OCI-LY7 (cell line): ENCODE measurements at regions not wholly inside any gene's neighbourhood (a gene's known extent, or its start where the extent isn't known, plus 50 kb on each side); places are given as distances from the start of the nearest gene placed in this dataset.

Source experiments
- BruUV-seq: library from RNA; stranded (reverse); fragments of 400-500 nt; replicated peaks from 2 replicates; lab custom pipeline; 2021; lab: Mats Ljungman, UMichigan
- CTCF ChIA-PET: fragments of 300-600 bp; sonication (Branson Sonifier 250); formaldehyde crosslinking; loops from one replicate; lab custom pipeline; 2022; ENCODE audit warnings: antibody characterized with exemption; ENCODE audit not compliant: unreplicated experiment; lab: Charles Lee
- POLR2A ChIA-PET: fragments of 300-600 bp; sonication (Branson Sonifier 250); formaldehyde crosslinking; loops from one replicate; lab custom pipeline; 2022; ENCODE audit warnings: antibody characterized with exemption; lab: Charles Lee
- DNase-seq: peaks from one replicate; pipeline ENCODE4 v3.0.0-alpha.2; 2015; ENCODE audit warnings: low spot score
- H2AFZ ChIP-seq: fragments of 200-600 bp; sonication (generic), shearing (Covaris generic); 2 replicates; pipeline ENCODE4 v1.6.1; 2014; ENCODE audit warnings: mild to moderate bottlenecking, antibody characterized with exemption, low read length, moderate library complexity
- H3K27ac ChIP-seq: fragments of 200-600 bp; sonication (generic); 2 replicates; pipeline ENCODE4 v1.5.1; 2014; ENCODE audit warnings: mixed run types, low read depth, mild to moderate bottlenecking, moderate library complexity, low read length, inconsistent platforms; ENCODE audit not compliant: poor library complexity, severe bottlenecking
- H3K36me3 ChIP-seq: fragments of 200-600 bp; sonication (generic); 2 replicates; pipeline ENCODE4 v1.6.1; 2014; ENCODE audit warnings: mild to moderate bottlenecking, antibody characterized with exemption, low read length, moderate library complexity, mixed read lengths; ENCODE audit not compliant: insufficient read depth
- H3K4me1 ChIP-seq: fragments of 200-600 bp; sonication (generic); 2 replicates; pipeline ENCODE4 v1.5.1; 2014; ENCODE audit warnings: mild to moderate bottlenecking, low read length; ENCODE audit not compliant: insufficient read depth, poor library complexity, severe bottlenecking
- H3K4me2 ChIP-seq: fragments of 200-600 bp; sonication (generic); 2 replicates; pipeline ENCODE4 v1.6.1; 2014; ENCODE audit warnings: mild to moderate bottlenecking, low read length
- H3K4me3 ChIP-seq: fragments of 200-600 bp; sonication (generic); 2 replicates; pipeline ENCODE4 v1.5.1; 2014; ENCODE audit warnings: mild to moderate bottlenecking, low read depth, low read length; ENCODE audit not compliant: poor library complexity, severe bottlenecking
- H3K79me2 ChIP-seq: fragments of 200-600 bp; sonication (generic); 2 replicates; pipeline ENCODE4 v1.6.1; 2016; ENCODE audit warnings: low read depth, mild to moderate bottlenecking, low read length, moderate library complexity, mixed read lengths; ENCODE audit not compliant: insufficient read depth
- H3K9me2 ChIP-seq: fragments of 200-600 bp; sonication (generic); 2 replicates; pipeline ENCODE4 v1.6.1; 2016; ENCODE audit warnings: mild to moderate bottlenecking, low read length, mixed read lengths; ENCODE audit not compliant: insufficient read depth
- H3K9me3 ChIP-seq: fragments of 200-600 bp; sonication (generic); 2 replicates; pipeline ENCODE4 v1.6.1; 2014; ENCODE audit warnings: mild to moderate bottlenecking, mixed run types, low read length, mixed read lengths
- H4K20me1 ChIP-seq: fragments of 200-600 bp; sonication (generic); 2 replicates; pipeline ENCODE4 v1.6.1; 2014; ENCODE audit warnings: mild to moderate bottlenecking, antibody characterized with exemption, low read length, moderate library complexity, mixed read lengths; ENCODE audit not compliant: insufficient read depth
- CTCF ChIP-seq: fragments of 200-600 bp; sonication (generic); conservative IDR thresholded peaks from 2 replicates; pipeline ENCODE4 v1.5.1; 2014; ENCODE audit warnings: mild to moderate bottlenecking, antibody characterized with exemption, low read length, moderate library complexity, mixed read lengths
- EZH2phosphoT487 ChIP-seq: fragments of 200-600 bp; sonication (generic); IDR thresholded peaks from 2 replicates; pipeline ENCODE4 v1.6.1; 2018; ENCODE audit warnings: low read depth, borderline replicate concordance, mild to moderate bottlenecking, mixed run types, antibody characterized with exemption, low read length, moderate library complexity, mixed read lengths
- intact Hi-C: fragments of 100-400 bp; cut with micrococcal nuclease; formaldehyde crosslinking; loops from one replicate; pipeline ENCODE4 v1.10.0; 2022; ENCODE audit not compliant: unreplicated experiment

- H3K79me2 ChIP-seq: no peaks in the 10 kb centered on the region
- no peak overlapping the region for H3K27ac ChIP-seq
- H3K36me3 ChIP-seq: no peaks in the 10 kb centered on the region
- no peaks in the 10 kb centered on the region for H3K4me1 ChIP-seq
- H4K20me1 ChIP-seq: no peaks in the 10 kb centered on the region
- H3K4me2 ChIP-seq: no peak overlapping the region
- TF ChIP-seq EZH2phosphoT487 (no peak), CTCF (no peak)
- BruUV-seq: no TSS peak
- no peaks in the 10 kb centered on the region for H3K9me2 ChIP-seq
- no peak for DNase-seq
- intact Hi-C loops: no loop called here
- no peak overlapping the region for H2AFZ ChIP-seq
- H3K4me3 ChIP-seq: no peak overlapping the region
- H3K9me3 ChIP-seq: no peaks in the 10 kb centered on the region
- CTCF ChIA-PET: no interaction called here
- POLR2A ChIA-PET: interaction anchor here (1.1 kb wide), 1 partner anchor 8 kb away, joined by 4 read pairs; no protein-coding TSS in a partner anchor
These were observed 1062.8 kb downstream of the UQCRFS1 start for GRCh38 chr19:28150129-28150528.

- ChIA-PET POLR2A (no interaction called here), CTCF (no interaction called here)
- Histone ChIP-seq H4K20me1 (no peaks in the 10 kb centered on the region), H3K9me3 (no peaks in the 10 kb centered on the region), H3K4me1 (no peaks in the 10 kb centered on the region), H3K4me2 (no peak overlapping the region), H3K4me3 (no peak overlapping the region), H3K27ac (no peak overlapping the region), H3K36me3 (no peaks in the 10 kb centered on the region), H2AFZ (no peak overlapping the region), H3K9me2 (no peaks in the 10 kb centered on the region), H3K79me2 (no peaks in the 10 kb centered on the region)
- no peak for TF ChIP-seq EZH2phosphoT487
- TF ChIP-seq CTCF: no peak
- no TSS peak for BruUV-seq
- intact Hi-C loops: no loop called here
- no peak for DNase-seq
These were observed 1064.4 kb downstream of the UQCRFS1 start for GRCh38 chr19:28148554-28148953.

DNA sequence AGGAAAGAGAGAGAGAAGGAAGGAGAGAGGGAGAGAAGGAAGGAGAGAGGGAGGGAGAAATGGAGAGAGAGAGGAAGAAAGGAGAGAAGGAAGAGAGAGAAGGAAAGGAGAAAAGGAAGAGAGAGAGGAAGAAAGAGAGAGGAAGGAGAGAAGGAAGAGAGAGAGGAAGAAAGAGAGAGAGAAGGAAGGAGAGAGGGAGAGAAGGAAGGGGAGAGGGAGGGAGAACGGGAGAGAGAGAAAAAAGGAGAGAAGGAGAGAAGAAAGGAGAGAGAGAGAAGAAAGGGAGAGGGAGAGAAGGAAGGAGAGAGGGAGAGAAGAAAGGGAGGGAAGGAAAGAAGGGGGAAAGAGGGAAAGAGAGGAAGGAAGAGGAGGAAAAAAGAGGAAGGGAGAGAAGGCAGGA lies 1070.7 kb downstream of the UQCRFS1 start:
- Histone ChIP-seq H3K4me2 (no peak overlapping the region), H3K4me1 (no peaks in the 10 kb centered on the region), H2AFZ (no peak overlapping the region), H3K9me2 (no peaks in the 10 kb centered on the region), H3K79me2 (no peaks in the 10 kb centered on the region), H4K20me1 (no peaks in the 10 kb centered on the region), H3K36me3 (no peaks in the 10 kb centered on the region), H3K9me3 (no peaks in the 10 kb centered on the region), H3K4me3 (no peak overlapping the region), H3K27ac (no peak overlapping the region)
- BruUV-seq: no TSS peak
- TF ChIP-seq EZH2phosphoT487 (no peak), CTCF (no peak)
- ChIA-PET POLR2A (interaction anchor here (0.9 kb wide), 1 partner anchor 9 kb away, joined by 4 read pairs; no protein-coding TSS in a partner anchor), CTCF (no interaction called here)
- DNase-seq: no peak
- intact Hi-C loops: no loop called here
